ENCODE measurements at regions not wholly inside any gene's neighbourhood (a gene's known extent, or its start where the extent isn't known, plus 50 kb on each side); places are given as distances from the start of the nearest gene placed in this dataset.

DNA sequence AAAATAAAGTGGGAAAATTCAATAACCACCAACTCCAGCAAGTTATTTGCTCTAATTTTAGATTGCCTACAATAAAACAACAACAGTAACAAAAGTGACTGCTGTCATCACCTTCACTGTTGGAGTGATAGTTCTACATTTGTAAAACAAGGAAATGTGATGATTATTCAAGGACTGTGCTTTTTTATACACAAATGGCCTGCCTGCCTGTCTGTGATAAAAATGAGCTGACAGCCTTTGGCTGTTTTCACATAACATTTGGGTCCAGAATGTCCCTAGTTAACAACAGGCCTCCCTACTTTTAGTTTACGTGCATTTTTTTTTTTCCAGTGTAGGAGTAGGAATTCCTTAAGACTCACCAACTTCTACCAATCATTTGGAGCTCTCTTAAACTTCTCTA, 768.8 kb downstream of the PDCD6IP start:
- dilution Hi-C loops (cut with MboI; ENCODE audit: extremely low pct_ligation_motif_present, low sequenced_read_pairs) = no loop called here
- DNase-seq (ENCODE audit: low read depth, low spot score) = no peak
- POLR2A ChIA-PET = no interaction called here
- H3K9me1 ChIP-seq (replicated peaks; ENCODE audit: control insufficient read depth, extremely low read depth, insufficient read depth, low read length) = no peaks in the 10 kb centered on the region
- H2AFZ ChIP-seq (ENCODE audit: low read depth, low read length) = no peak overlapping the region
- intact Hi-C loops (cut with micrococcal nuclease) = no loop called here
- H3K4me1 ChIP-seq (ENCODE audit: control insufficient read depth, extremely low read depth, insufficient read depth, low read length) = no peaks in the 10 kb centered on the region
- H3K36me3 ChIP-seq (ENCODE audit: control insufficient read depth in 2 of 2, extremely low read depth in 1 of 2, insufficient read depth in 2 of 2, low read length in 2 of 2) = no peaks in the 10 kb centered on the region
- H3K4me2 ChIP-seq (ENCODE audit: insufficient read depth, low read length) = no peak overlapping the region
- CTCF ChIA-PET = no interaction called here
- H3K79me2 ChIP-seq (ENCODE audit: control insufficient read depth, insufficient read depth, low read length) = no peaks in the 10 kb centered on the region
- TF ChIP-seq POLR2AphosphoS5 (IDR thresholded peaks at IDR 0.05; ENCODE audit: insufficient read depth, low read depth, low read length) (no peak), POLR2A (IDR thresholded peaks at IDR 0.05; ENCODE audit: low read depth, low read length) (no peak), GATA2 (IDR thresholded peaks at IDR 0.05; ENCODE audit: insufficient read depth, insufficient read length, low read depth, low read length) (no peak), FOS (IDR thresholded peaks at IDR 0.05; ENCODE audit: borderline replicate concordance, insufficient read depth, low read length) (no peak), EZH2 (IDR thresholded peaks at IDR 0.05; ENCODE audit: borderline replicate concordance, low read depth, low read length, severe bottlenecking) (no peak), JUN (IDR thresholded peaks at IDR 0.05; ENCODE audit: borderline replicate concordance, insufficient read depth, insufficient read length, low read depth) (no peak), MYC (IDR thresholded peaks at IDR 0.05; ENCODE audit: low read depth, low read length) (no peak)
- TF ChIP-seq, protein P1, sequence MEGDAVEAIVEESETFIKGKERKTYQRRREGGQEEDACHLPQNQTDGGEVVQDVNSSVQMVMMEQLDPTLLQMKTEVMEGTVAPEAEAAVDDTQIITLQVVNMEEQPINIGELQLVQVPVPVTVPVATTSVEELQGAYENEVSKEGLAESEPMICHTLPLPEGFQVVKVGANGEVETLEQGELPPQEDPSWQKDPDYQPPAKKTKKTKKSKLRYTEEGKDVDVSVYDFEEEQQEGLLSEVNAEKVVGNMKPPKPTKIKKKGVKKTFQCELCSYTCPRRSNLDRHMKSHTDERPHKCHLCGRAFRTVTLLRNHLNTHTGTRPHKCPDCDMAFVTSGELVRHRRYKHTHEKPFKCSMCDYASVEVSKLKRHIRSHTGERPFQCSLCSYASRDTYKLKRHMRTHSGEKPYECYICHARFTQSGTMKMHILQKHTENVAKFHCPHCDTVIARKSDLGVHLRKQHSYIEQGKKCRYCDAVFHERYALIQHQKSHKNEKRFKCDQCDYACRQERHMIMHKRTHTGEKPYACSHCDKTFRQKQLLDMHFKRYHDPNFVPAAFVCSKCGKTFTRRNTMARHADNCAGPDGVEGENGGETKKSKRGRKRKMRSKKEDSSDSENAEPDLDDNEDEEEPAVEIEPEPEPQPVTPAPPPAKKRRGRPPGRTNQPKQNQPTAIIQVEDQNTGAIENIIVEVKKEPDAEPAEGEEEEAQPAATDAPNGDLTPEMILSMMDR (IDR thresholded peaks at IDR 0.05; ENCODE audit: extremely low read depth in 1 of 2, insufficient read depth in 1 of 2, low read depth in 1 of 2, low read length in 2 of 2) = no peak
- TF ChIP-seq, protein P2, sequence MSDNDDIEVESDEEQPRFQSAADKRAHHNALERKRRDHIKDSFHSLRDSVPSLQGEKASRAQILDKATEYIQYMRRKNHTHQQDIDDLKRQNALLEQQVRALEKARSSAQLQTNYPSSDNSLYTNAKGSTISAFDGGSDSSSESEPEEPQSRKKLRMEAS (IDR thresholded peaks at IDR 0.05; ENCODE audit: insufficient read depth, insufficient read length) = no peak
- no TSS peak for BruUV-seq (replicated peaks)
- H3K9ac ChIP-seq (replicated peaks; ENCODE audit: extremely low read depth, insufficient read depth, low read length) = no peak overlapping the region
- no peaks in the 10 kb centered on the region for H4K20me1 ChIP-seq (replicated peaks; ENCODE audit: control insufficient read depth, extremely low read depth, insufficient read depth, low read length)
- H3K9me3 ChIP-seq (replicated peaks; ENCODE audit: control insufficient read depth, insufficient read depth, low read length) = no peaks in the 10 kb centered on the region
- no peak overlapping the region for H3K4me3 ChIP-seq (replicated peaks in 1 of 3; ENCODE audit: insufficient read depth in 1 of 3, low read depth in 1 of 3, low read length in 3 of 3)
- FAIRE-seq = no peak
- H3K27me3 ChIP-seq (ENCODE audit: control insufficient read depth in 2 of 2, insufficient read depth in 2 of 2, low read length in 2 of 2) = no peaks in the 10 kb centered on the region
- no peak overlapping the region for H3K27ac ChIP-seq (ENCODE audit: insufficient read depth, low read depth, low read length)

Data from endothelial cell of umbilical vein (primary cell).